ENCODE measurements at regions not wholly inside any gene's neighbourhood (a gene's known extent, or its start where the extent isn't known, plus 50 kb on each side); places are given as distances from the start of the nearest gene placed in this dataset.

GRCh38 chr9:2286333-2286705 is 271.2 kb downstream of the SMARCA2 start:
- no peak for TF ChIP-seq CTCF (tag by site-specific recombination; IDR thresholded peaks at IDR 0.05)
- TF ChIP-seq ZNF175 (tag by site-specific recombination; IDR thresholded peaks at IDR 0.05) = no peak
- no peak for TF ChIP-seq ZNF558 (tag by site-specific recombination; IDR thresholded peaks at IDR 0.05)
- TF ChIP-seq ZBTB26 (tag by site-specific recombination; optimal IDR thresholded peaks at IDR 0.05) = no peak
- no peak for TF ChIP-seq ZBTB1 (tag by site-specific recombination; IDR thresholded peaks at IDR 0.05)
- TF ChIP-seq ZSCAN16 (tag by site-specific recombination; IDR thresholded peaks at IDR 0.05) = no peak
- no peak for TF ChIP-seq REST (tag by site-specific recombination; IDR thresholded peaks at IDR 0.05)
- no peak for TF ChIP-seq GLI4 (tag by site-specific recombination; IDR thresholded peaks at IDR 0.05)
- no peak for TF ChIP-seq YY1 (tag by site-specific recombination; IDR thresholded peaks at IDR 0.05)
- TF ChIP-seq ZNF449 (tag by site-specific recombination; IDR thresholded peaks at IDR 0.05) = no peak
- no peak for TF ChIP-seq GFI1B (tag by site-specific recombination; IDR thresholded peaks at IDR 0.05)
- TF ChIP-seq SALL2 (tag by site-specific recombination; IDR thresholded peaks at IDR 0.05; ENCODE audit: borderline replicate concordance) = no peak
- TF ChIP-seq BCL11A (tag by site-specific recombination; IDR thresholded peaks at IDR 0.05; ENCODE audit: low read depth) = no peak
- TF ChIP-seq PRDM10 (tag by site-specific recombination; IDR thresholded peaks at IDR 0.05) = no peak
